ENCODE measurements at regions not wholly inside any gene's neighbourhood (a gene's known extent, or its start where the extent isn't known, plus 50 kb on each side); places are given as distances from the start of the nearest gene placed in this dataset.

DNA sequence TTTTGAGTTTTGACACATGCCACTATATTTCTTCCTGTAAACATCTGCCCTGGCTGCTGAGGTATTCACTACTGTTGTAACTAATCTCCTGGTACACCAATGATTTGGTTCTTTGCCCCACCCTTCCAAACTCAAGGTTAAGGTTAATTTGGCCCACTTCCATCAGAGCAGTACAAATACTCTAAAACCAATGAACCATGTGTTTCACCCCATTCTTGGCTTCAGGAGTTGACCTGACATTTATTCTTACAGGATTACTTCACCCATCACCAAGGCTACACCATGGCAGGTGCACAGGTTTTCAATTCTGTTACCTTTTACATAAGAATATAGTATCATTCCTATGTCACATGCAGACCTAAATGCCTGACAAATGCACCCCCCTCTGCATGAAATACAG lies 1179.9 kb downstream of the ZPLD1 start:
- Mint-ChIP-seq H3K36me3 (no peaks in the 10 kb centered on the region), H3K4me1 (ENCODE audit: low read depth in 2 of 2) (no peaks in the 10 kb centered on the region), H3K27ac (no peak overlapping the region), H3K27me3 (no peaks in the 10 kb centered on the region), H3K9me3 (peaks cover 7% of the 10 kb centered on the region), H3K4me3 (no peak overlapping the region)
- no peak for DNase-seq (ENCODE audit: low spot score)
- ATAC-seq: no peak

- Mint-ChIP-seq H3K27me3 (no peaks in the 10 kb centered on the region), H3K4me1 (ENCODE audit: low read depth in 2 of 2) (no peaks in the 10 kb centered on the region), H3K9me3 (peaks cover 7% of the 10 kb centered on the region), H3K36me3 (no peaks in the 10 kb centered on the region), H3K4me3 (no peak overlapping the region), H3K27ac (no peak overlapping the region)
- DNase-seq (ENCODE audit: low spot score): no peak
- ATAC-seq: no peak
These were observed 1183.1 kb downstream of the ZPLD1 start for GRCh38 chr3:103617961-103618360.

GRCh38 chr3:103624271-103624670 lies 1189.5 kb downstream of the ZPLD1 start:
- Mint-ChIP-seq H3K36me3 (no peaks in the 10 kb centered on the region), H3K27me3 (no peaks in the 10 kb centered on the region), H3K27ac (no peak overlapping the region), H3K9me3 (peaks cover 12% of the 10 kb centered on the region), H3K4me3 (no peak overlapping the region), H3K4me1 (ENCODE audit: low read depth in 2 of 2) (no peaks in the 10 kb centered on the region)
- no peak for ATAC-seq
- no peak for DNase-seq (ENCODE audit: low spot score)

GRCh38 chr3:103629391-103629790 lies 1194.6 kb downstream of the ZPLD1 start:
- peaks cover 19% of the 10 kb centered on the region for H3K9me3 Mint-ChIP-seq
- peaks cover 7% of the 10 kb centered on the region for H3K36me3 Mint-ChIP-seq
- no peaks in the 10 kb centered on the region for H3K27me3 Mint-ChIP-seq
- no peak overlapping the region for H3K4me3 Mint-ChIP-seq
- DNase-seq (ENCODE audit: low spot score): no peak
- no peak overlapping the region for H3K27ac Mint-ChIP-seq
- no peak for ATAC-seq
- H3K4me1 Mint-ChIP-seq (ENCODE audit: low read depth in 2 of 2): no peaks in the 10 kb centered on the region

DNA sequence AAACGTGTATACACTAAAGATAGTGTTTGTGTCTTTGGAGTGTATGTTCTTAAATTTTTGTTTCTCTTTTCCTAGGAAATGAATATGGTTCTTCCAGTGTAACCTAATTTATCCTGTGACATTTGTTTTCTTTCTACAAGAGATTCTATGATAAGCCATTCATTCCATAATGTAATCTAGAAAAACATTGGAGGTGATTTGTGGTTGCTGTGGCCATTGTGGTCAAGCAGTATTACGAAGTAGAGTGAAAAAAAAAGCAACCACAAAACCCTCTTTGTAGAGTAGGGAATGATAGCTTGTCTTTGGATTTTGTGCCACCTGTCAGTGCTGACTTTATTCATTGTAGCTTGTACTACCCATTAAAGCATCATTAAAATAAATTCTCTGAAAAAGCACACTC lies 1209.6 kb downstream of the ZPLD1 start:
- H3K4me1 Mint-ChIP-seq (ENCODE audit: low read depth in 2 of 2): no peaks in the 10 kb centered on the region
- no peaks in the 10 kb centered on the region for H3K36me3 Mint-ChIP-seq
- ATAC-seq (no peak), DNase-seq (ENCODE audit: low spot score) (no peak)
- no peak overlapping the region for H3K4me3 Mint-ChIP-seq
- H3K9me3 Mint-ChIP-seq: peaks cover 15% of the 10 kb centered on the region
- H3K27ac Mint-ChIP-seq: no peak overlapping the region
- no peaks in the 10 kb centered on the region for H3K27me3 Mint-ChIP-seq

DNA sequence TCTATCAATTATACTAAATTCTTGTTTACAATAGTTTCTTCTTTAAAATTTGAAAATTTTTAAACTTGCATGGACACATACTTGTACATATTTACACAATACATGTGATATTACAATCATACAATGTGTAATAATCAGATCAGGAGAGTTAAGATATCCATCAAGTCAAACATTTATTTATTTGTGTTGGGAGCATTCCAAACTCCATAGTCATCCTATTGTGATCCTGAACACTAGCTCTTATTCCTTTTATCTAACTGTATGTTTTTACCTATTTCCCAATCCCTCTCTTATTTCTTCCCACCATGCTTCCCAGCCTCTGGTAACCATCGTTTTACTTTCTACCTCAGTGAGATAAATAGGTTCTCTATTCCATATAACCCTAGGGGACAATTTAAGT lies 1219.2 kb downstream of the ZPLD1 start:
- DNase-seq (ENCODE audit: low spot score): no peak
- Mint-ChIP-seq H3K36me3 (no peaks in the 10 kb centered on the region), H3K27me3 (no peaks in the 10 kb centered on the region), H3K27ac (no peak overlapping the region), H3K9me3 (peaks cover 10% of the 10 kb centered on the region), H3K4me1 (ENCODE audit: low read depth in 2 of 2) (no peaks in the 10 kb centered on the region), H3K4me3 (no peak overlapping the region)
- ATAC-seq: no peak

GRCh38 chr3:103657756-103658155 lies 1222.9 kb downstream of the ZPLD1 start:
- ATAC-seq: no peak
- H3K9me3 Mint-ChIP-seq: peaks cover 10% of the 10 kb centered on the region

GRCh38 chr3:103660810-103661209 lies 1226.0 kb downstream of the ZPLD1 start:
- Mint-ChIP-seq H3K9me3 (peaks cover 13% of the 10 kb centered on the region), H3K27ac (no peak overlapping the region), H3K27me3 (no peaks in the 10 kb centered on the region), H3K4me3 (no peak overlapping the region), H3K36me3 (no peaks in the 10 kb centered on the region), H3K4me1 (ENCODE audit: low read depth in 2 of 2) (no peaks in the 10 kb centered on the region)
- ATAC-seq (no peak), DNase-seq (ENCODE audit: low spot score) (no peak)

More at GRCh38 chr3:103657756-103658155, 1222.9 kb downstream of the ZPLD1 start:
- Mint-ChIP-seq H3K27ac (no peak overlapping the region), H3K4me1 (ENCODE audit: low read depth in 2 of 2) (no peaks in the 10 kb centered on the region), H3K27me3 (no peaks in the 10 kb centered on the region), H3K4me3 (no peak overlapping the region), H3K36me3 (no peaks in the 10 kb centered on the region)
- no peak for DNase-seq (ENCODE audit: low spot score)

- DNase-seq (ENCODE audit: low spot score): no peak
- no peak for ATAC-seq
- H3K4me3 Mint-ChIP-seq: no peak overlapping the region
- peaks cover 9% of the 10 kb centered on the region for H3K9me3 Mint-ChIP-seq
- H3K27ac Mint-ChIP-seq: no peak overlapping the region
- no peaks in the 10 kb centered on the region for H3K27me3 Mint-ChIP-seq
- H3K4me1 Mint-ChIP-seq (ENCODE audit: low read depth in 2 of 2): no peaks in the 10 kb centered on the region
- no peaks in the 10 kb centered on the region for H3K36me3 Mint-ChIP-seq
These were observed 1227.8 kb downstream of the ZPLD1 start for GRCh38 chr3:103662591-103662990.

- ATAC-seq (no peak), DNase-seq (ENCODE audit: low spot score) (no peak)
- Mint-ChIP-seq H3K4me1 (ENCODE audit: low read depth in 2 of 2) (no peaks in the 10 kb centered on the region), H3K4me3 (no peak overlapping the region), H3K9me3 (no peaks in the 10 kb centered on the region), H3K27me3 (no peaks in the 10 kb centered on the region), H3K36me3 (no peaks in the 10 kb centered on the region), H3K27ac (no peak overlapping the region)
These were observed 1237.5 kb downstream of the ZPLD1 start for GRCh38 chr3:103672346-103672745.

- no peak overlapping the region for H3K4me3 Mint-ChIP-seq
- H3K27me3 Mint-ChIP-seq: no peaks in the 10 kb centered on the region
- no peaks in the 10 kb centered on the region for H3K36me3 Mint-ChIP-seq
- no peak for DNase-seq (ENCODE audit: low spot score)
- no peak overlapping the region for H3K27ac Mint-ChIP-seq
- H3K9me3 Mint-ChIP-seq: no peaks in the 10 kb centered on the region
- H3K4me1 Mint-ChIP-seq (ENCODE audit: low read depth in 2 of 2): no peaks in the 10 kb centered on the region
- no peak for ATAC-seq
These were observed 1250.1 kb downstream of the ZPLD1 start for GRCh38 chr3:103684904-103685303.

GRCh38 chr3:103685939-103686338 lies 1251.1 kb downstream of the ZPLD1 start:
- peaks cover 1% of the 10 kb centered on the region for H3K9me3 Mint-ChIP-seq
- H3K4me3 Mint-ChIP-seq: no peak overlapping the region
- H3K27ac Mint-ChIP-seq: no peak overlapping the region
- H3K27me3 Mint-ChIP-seq: no peaks in the 10 kb centered on the region
- no peak for ATAC-seq
- no peaks in the 10 kb centered on the region for H3K4me1 Mint-ChIP-seq (ENCODE audit: low read depth in 2 of 2)
- H3K36me3 Mint-ChIP-seq: no peaks in the 10 kb centered on the region
- no peak for DNase-seq (ENCODE audit: low spot score)

DNA sequence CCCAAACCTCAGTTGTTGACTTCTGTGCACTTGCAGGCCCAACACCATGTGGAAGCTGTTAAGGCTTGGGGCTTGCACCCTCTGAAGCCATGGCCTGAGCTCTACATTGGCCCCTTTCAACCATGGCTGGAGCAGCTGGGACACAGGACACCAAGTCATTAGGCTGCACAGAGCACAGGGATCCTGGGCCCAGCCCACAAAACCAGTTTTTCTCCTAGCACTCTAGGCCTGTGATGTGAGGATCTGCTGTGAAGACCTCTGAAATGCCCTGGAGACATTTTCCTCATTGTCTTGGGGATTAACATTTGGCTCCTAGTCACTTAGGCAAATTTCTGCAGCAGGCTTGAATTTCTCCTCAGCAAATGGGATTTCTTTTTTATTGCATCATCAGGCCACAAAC lies 1255.7 kb downstream of the ZPLD1 start:
- no peak overlapping the region for H3K4me3 Mint-ChIP-seq
- ATAC-seq (no peak), DNase-seq (ENCODE audit: low spot score) (no peak)
- no peaks in the 10 kb centered on the region for H3K4me1 Mint-ChIP-seq (ENCODE audit: low read depth in 2 of 2)
- no peaks in the 10 kb centered on the region for H3K27me3 Mint-ChIP-seq
- H3K36me3 Mint-ChIP-seq: no peaks in the 10 kb centered on the region
- peaks cover 10% of the 10 kb centered on the region for H3K9me3 Mint-ChIP-seq
- no peak overlapping the region for H3K27ac Mint-ChIP-seq

GRCh38 chr3:103693831-103694230 lies 1259.0 kb downstream of the ZPLD1 start:
- Mint-ChIP-seq H3K27me3 (no peaks in the 10 kb centered on the region), H3K4me3 (no peak overlapping the region), H3K4me1 (ENCODE audit: low read depth in 2 of 2) (no peaks in the 10 kb centered on the region), H3K36me3 (no peaks in the 10 kb centered on the region), H3K27ac (no peak overlapping the region), H3K9me3 (peaks cover 19% of the 10 kb centered on the region)
- ATAC-seq: no peak
- no peak for DNase-seq (ENCODE audit: low spot score)

DNA sequence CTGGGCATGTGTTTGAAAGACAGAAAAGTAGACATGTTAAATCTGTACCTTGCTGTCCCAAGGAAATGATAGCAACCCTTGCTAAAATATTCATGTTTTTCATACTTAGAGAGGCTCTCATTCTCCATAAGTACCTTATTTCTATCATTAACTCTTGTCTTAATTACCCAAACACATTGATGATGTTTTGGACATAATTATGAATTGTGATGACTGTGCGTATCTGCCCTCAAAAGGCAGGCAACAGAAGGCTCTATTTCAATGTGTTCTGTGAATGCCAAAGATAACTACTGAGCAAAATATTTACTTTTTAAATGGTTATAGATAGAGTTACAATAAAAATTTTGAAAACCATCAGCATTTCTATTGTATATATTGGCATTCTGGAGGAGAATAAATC lies 1263.8 kb downstream of the ZPLD1 start:
- H3K27ac Mint-ChIP-seq: no peak overlapping the region
- H3K27me3 Mint-ChIP-seq: no peaks in the 10 kb centered on the region
- peaks cover 11% of the 10 kb centered on the region for H3K9me3 Mint-ChIP-seq
- H3K4me3 Mint-ChIP-seq: no peak overlapping the region
- no peak for ATAC-seq
- H3K36me3 Mint-ChIP-seq: no peaks in the 10 kb centered on the region
- no peak for DNase-seq (ENCODE audit: low spot score)
- H3K4me1 Mint-ChIP-seq (ENCODE audit: low read depth in 2 of 2): no peaks in the 10 kb centered on the region
